ENCODE measurements at regions not wholly inside any gene's neighbourhood (a gene's known extent, or its start where the extent isn't known, plus 50 kb on each side); places are given as distances from the start of the nearest gene placed in this dataset.

GRCh38 chr6:144615870-144616269 lies 330.7 kb downstream of the UTRN start:
- H3K36me3 ChIP-seq (ENCODE audit: control insufficient read depth, insufficient read depth, low read length): no peaks in the 10 kb centered on the region
- BruUV-seq (replicated peaks): no TSS peak
- no peak overlapping the region for H3K4me3 ChIP-seq (ENCODE audit: low read depth in 2 of 2, low read length in 2 of 2)
- intact Hi-C loops (cut with micrococcal nuclease; ENCODE audit: unreplicated experiment) (no loop called here), in situ Hi-C loops (cut with HindIII; ENCODE audit: low pct_unique_long_range_greater_than_20kb, low sequenced_read_pairs) (no loop called here)
- POLR2A ChIA-PET: no interaction called here
- H3K4me1 ChIP-seq (ENCODE audit: control insufficient read depth, insufficient read depth, low read length): no peaks in the 10 kb centered on the region
- H3K27me3 ChIP-seq (ENCODE audit: control insufficient read depth, insufficient read depth, low read length): no peaks in the 10 kb centered on the region
- ATAC-seq (no peak), DNase-seq (ENCODE audit: low read depth, low spot score) (no peak)
- no peak for TF ChIP-seq TCF7L2 (IDR thresholded peaks at IDR 0.05; ENCODE audit: low read depth, low read length)
- no peak for TF ChIP-seq CTCF (IDR thresholded peaks at IDR 0.05)
- no peak for TF ChIP-seq REST (IDR thresholded peaks at IDR 0.05; ENCODE audit: insufficient read depth in 1 of 2, low read depth in 2 of 2, low read length in 1 of 2)
- TF ChIP-seq SIN3A (IDR thresholded peaks at IDR 0.05; ENCODE audit: borderline replicate concordance, insufficient read depth, low read depth, low read length): no peak
- no peak for TF ChIP-seq POLR2AphosphoS5 (IDR thresholded peaks at IDR 0.05; ENCODE audit: low read depth, low read length)
- H3K27ac ChIP-seq (ENCODE audit: low read length): no peak overlapping the region
- no peaks in the 10 kb centered on the region for H3K9me3 ChIP-seq (ENCODE audit: control insufficient read depth, insufficient read depth, low read depth, low read length)
- CTCF ChIA-PET: no interaction called here

- BruUV-seq (replicated peaks): no TSS peak
- no peak for DNase-seq (ENCODE audit: low read depth, low spot score)
- Histone ChIP-seq H3K27me3 (ENCODE audit: control insufficient read depth, insufficient read depth, low read length) (no peaks in the 10 kb centered on the region), H3K9me3 (ENCODE audit: control insufficient read depth, insufficient read depth, low read depth, low read length) (no peaks in the 10 kb centered on the region), H3K27ac (ENCODE audit: low read length) (no peak overlapping the region), H3K4me3 (ENCODE audit: low read depth in 2 of 2, low read length in 2 of 2) (no peak overlapping the region), H3K36me3 (ENCODE audit: control insufficient read depth, insufficient read depth, low read length) (no peaks in the 10 kb centered on the region), H3K4me1 (ENCODE audit: control insufficient read depth, insufficient read depth, low read length) (no peaks in the 10 kb centered on the region)
- intact Hi-C loops (cut with micrococcal nuclease; ENCODE audit: unreplicated experiment): no loop called here
- POLR2A ChIA-PET: no interaction called here
- CTCF ChIA-PET: no interaction called here
- ATAC-seq: no peak
- in situ Hi-C loops (cut with HindIII; ENCODE audit: low pct_unique_long_range_greater_than_20kb, low sequenced_read_pairs): no loop called here
- TF ChIP-seq POLR2AphosphoS5 (IDR thresholded peaks at IDR 0.05; ENCODE audit: low read depth, low read length) (no peak), TCF7L2 (IDR thresholded peaks at IDR 0.05; ENCODE audit: low read depth, low read length) (no peak), REST (IDR thresholded peaks at IDR 0.05; ENCODE audit: insufficient read depth in 1 of 2, low read depth in 2 of 2, low read length in 1 of 2) (no peak), CTCF (IDR thresholded peaks at IDR 0.05) (no peak), SIN3A (IDR thresholded peaks at IDR 0.05; ENCODE audit: borderline replicate concordance, insufficient read depth, low read depth, low read length) (no peak)
Observed at GRCh38 chr6:144617191-144617590, 332.1 kb downstream of the UTRN start.
